ENCODE measurements at regions not wholly inside any gene's neighbourhood (a gene's known extent, or its start where the extent isn't known, plus 50 kb on each side); places are given as distances from the start of the nearest gene placed in this dataset.
"Not testable (repeated sequence)": the region's sequence is repeated elsewhere in the genome, so short reads cannot be mapped to it uniquely, and the experiment has no call there.

DNA sequence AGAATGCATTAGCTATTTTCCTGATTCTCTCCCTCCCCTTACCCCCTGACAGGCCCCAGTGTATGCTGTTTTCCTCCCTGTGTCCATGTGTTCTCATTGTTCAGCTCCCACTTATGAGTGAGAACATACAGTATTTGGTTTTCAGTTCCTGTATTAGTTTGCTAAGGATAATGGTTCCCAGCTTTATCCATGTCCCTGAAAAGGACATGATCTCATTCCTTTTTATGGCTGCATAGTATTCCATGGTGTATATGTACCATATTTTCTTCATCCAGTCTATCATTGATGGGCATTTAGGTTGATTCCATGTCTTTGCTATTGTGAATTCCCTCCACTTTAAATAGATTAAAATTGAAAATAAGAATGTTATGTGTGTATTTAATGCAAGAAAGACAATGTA is 89.9 kb upstream of the CREB1 start:
- H4K8ac ChIP-seq (ENCODE audit: low read depth in 2 of 2, low read length in 2 of 2); CTCF ChIA-PET; H3K9me3 ChIP-seq (ENCODE audit: control insufficient read depth, insufficient read depth, low read length); intact Hi-C loops (cut with micrococcal nuclease); H3K56ac ChIP-seq (ENCODE audit: extremely low read depth, insufficient read depth, low read length); H2BK120ac ChIP-seq (ENCODE audit: low read depth, low read length); H4K20me1 ChIP-seq (ENCODE audit: insufficient read depth, low read length); H3K4ac ChIP-seq (ENCODE audit: low read depth, low read length); H3K4me2 ChIP-seq (ENCODE audit: low read depth, low read length); H3K9ac ChIP-seq (ENCODE audit: low read depth, low read length); H3K14ac ChIP-seq (replicated peaks; ENCODE audit: low read depth, low read length); H2AK9ac ChIP-seq (replicated peaks; ENCODE audit: low read depth, low read length, poor library complexity); H3K18ac ChIP-seq (ENCODE audit: low read depth, low read length); H3K9me1 ChIP-seq (ENCODE audit: insufficient read depth, low read length); H2BK20ac ChIP-seq (ENCODE audit: low read depth, low read length); H3K4me1 ChIP-seq (ENCODE audit: control insufficient read depth, insufficient read depth, low read length); H3K27me3 ChIP-seq (ENCODE audit: control insufficient read depth, insufficient read depth, low read length); H2AK5ac ChIP-seq (ENCODE audit: low read depth, low read length); H2BK15ac ChIP-seq (ENCODE audit: low read depth, low read length); BruUV-seq (replicated peaks); H2BK5ac ChIP-seq (ENCODE audit: low read depth, low read length, poor library complexity, severe bottlenecking); H3K23ac ChIP-seq (ENCODE audit: low read depth, low read length); H4K91ac ChIP-seq (ENCODE audit: insufficient read depth, low read depth, low read length); H3K4me3 ChIP-seq (ENCODE audit: insufficient read depth, low read depth, low read length); dilution Hi-C loops (cut with HindIII; ENCODE audit: low sequenced_read_pairs, unreplicated experiment); DNase-seq; in situ Hi-C loops (cut with MboI; ENCODE audit: low sequenced_read_pairs); H3K36me3 ChIP-seq (ENCODE audit: control insufficient read depth, insufficient read depth, low read length); H3K27ac ChIP-seq (ENCODE audit: insufficient read depth, low read length); ATAC-seq (ENCODE audit: low read depth); H4K5ac ChIP-seq (ENCODE audit: low read depth, low read length); H2AFZ ChIP-seq (replicated peaks; ENCODE audit: low read length, poor library complexity); H3K79me1 ChIP-seq (ENCODE audit: low read depth in 1 of 2, low read length in 2 of 2): not testable (repeated sequence)
- POLR2A ChIA-PET (ENCODE audit: unreplicated experiment), result interaction anchor here (0.6 kb wide), 1 partner anchor 56 kb away, joined by 3 read pairs; no protein-coding TSS in a partner anchor

Measured in IMR-90 (cell line).